ENCODE measurements at regions not wholly inside any gene's neighbourhood (a gene's known extent, or its start where the extent isn't known, plus 50 kb on each side); places are given as distances from the start of the nearest gene placed in this dataset.

- H2AFZ ChIP-seq (ENCODE audit: low read depth, low read length), result no peak overlapping the region
- H3K9me1 ChIP-seq (replicated peaks; ENCODE audit: control insufficient read depth, extremely low read depth, insufficient read depth, low read length), result no peaks in the 10 kb centered on the region
- no peaks in the 10 kb centered on the region for H3K9me3 ChIP-seq (replicated peaks; ENCODE audit: control insufficient read depth, insufficient read depth, low read length)
- TF ChIP-seq EZH2 (IDR thresholded peaks at IDR 0.05; ENCODE audit: borderline replicate concordance, low read depth, low read length, severe bottlenecking) (no peak), JUN (IDR thresholded peaks at IDR 0.05; ENCODE audit: borderline replicate concordance, insufficient read depth, insufficient read length, low read depth) (no peak), GATA2 (IDR thresholded peaks at IDR 0.05; ENCODE audit: insufficient read depth, insufficient read length, low read depth, low read length) (no peak), POLR2A (IDR thresholded peaks at IDR 0.05; ENCODE audit: low read depth, low read length) (no peak), FOS (IDR thresholded peaks at IDR 0.05; ENCODE audit: borderline replicate concordance, insufficient read depth, low read length) (no peak), MYC (IDR thresholded peaks at IDR 0.05; ENCODE audit: low read depth, low read length) (no peak), POLR2AphosphoS5 (IDR thresholded peaks at IDR 0.05; ENCODE audit: insufficient read depth, low read depth, low read length) (no peak)
- TF ChIP-seq, protein P1, sequence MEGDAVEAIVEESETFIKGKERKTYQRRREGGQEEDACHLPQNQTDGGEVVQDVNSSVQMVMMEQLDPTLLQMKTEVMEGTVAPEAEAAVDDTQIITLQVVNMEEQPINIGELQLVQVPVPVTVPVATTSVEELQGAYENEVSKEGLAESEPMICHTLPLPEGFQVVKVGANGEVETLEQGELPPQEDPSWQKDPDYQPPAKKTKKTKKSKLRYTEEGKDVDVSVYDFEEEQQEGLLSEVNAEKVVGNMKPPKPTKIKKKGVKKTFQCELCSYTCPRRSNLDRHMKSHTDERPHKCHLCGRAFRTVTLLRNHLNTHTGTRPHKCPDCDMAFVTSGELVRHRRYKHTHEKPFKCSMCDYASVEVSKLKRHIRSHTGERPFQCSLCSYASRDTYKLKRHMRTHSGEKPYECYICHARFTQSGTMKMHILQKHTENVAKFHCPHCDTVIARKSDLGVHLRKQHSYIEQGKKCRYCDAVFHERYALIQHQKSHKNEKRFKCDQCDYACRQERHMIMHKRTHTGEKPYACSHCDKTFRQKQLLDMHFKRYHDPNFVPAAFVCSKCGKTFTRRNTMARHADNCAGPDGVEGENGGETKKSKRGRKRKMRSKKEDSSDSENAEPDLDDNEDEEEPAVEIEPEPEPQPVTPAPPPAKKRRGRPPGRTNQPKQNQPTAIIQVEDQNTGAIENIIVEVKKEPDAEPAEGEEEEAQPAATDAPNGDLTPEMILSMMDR (IDR thresholded peaks at IDR 0.05; ENCODE audit: extremely low read depth in 1 of 2, insufficient read depth in 1 of 2, low read depth in 1 of 2, low read length in 2 of 2), result no peak
- TF ChIP-seq, protein P2, sequence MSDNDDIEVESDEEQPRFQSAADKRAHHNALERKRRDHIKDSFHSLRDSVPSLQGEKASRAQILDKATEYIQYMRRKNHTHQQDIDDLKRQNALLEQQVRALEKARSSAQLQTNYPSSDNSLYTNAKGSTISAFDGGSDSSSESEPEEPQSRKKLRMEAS (IDR thresholded peaks at IDR 0.05; ENCODE audit: insufficient read depth, insufficient read length), result no peak
- intact Hi-C loops (cut with micrococcal nuclease), result no loop called here
- H3K79me2 ChIP-seq (ENCODE audit: control insufficient read depth, insufficient read depth, low read length), result no peaks in the 10 kb centered on the region
- no peak for FAIRE-seq
- CTCF ChIA-PET, result no interaction called here
- H3K27ac ChIP-seq (ENCODE audit: insufficient read depth, low read depth, low read length), result no peak overlapping the region
- POLR2A ChIA-PET, result no interaction called here
- no peaks in the 10 kb centered on the region for H3K4me1 ChIP-seq (ENCODE audit: control insufficient read depth, extremely low read depth, insufficient read depth, low read length)
- H3K4me2 ChIP-seq (ENCODE audit: insufficient read depth, low read length), result no peak overlapping the region
- no peaks in the 10 kb centered on the region for H4K20me1 ChIP-seq (replicated peaks; ENCODE audit: control insufficient read depth, extremely low read depth, insufficient read depth, low read length)
- DNase-seq (ENCODE audit: low read depth, low spot score), result no peak
- H3K36me3 ChIP-seq (ENCODE audit: control insufficient read depth in 2 of 2, extremely low read depth in 1 of 2, insufficient read depth in 2 of 2, low read length in 2 of 2), result no peaks in the 10 kb centered on the region
- BruUV-seq (replicated peaks), result no TSS peak
- no peak overlapping the region for H3K4me3 ChIP-seq (replicated peaks in 1 of 3; ENCODE audit: insufficient read depth in 1 of 3, low read depth in 1 of 3, low read length in 3 of 3)
- no peaks in the 10 kb centered on the region for H3K27me3 ChIP-seq (ENCODE audit: control insufficient read depth in 2 of 2, insufficient read depth in 2 of 2, low read length in 2 of 2)
- dilution Hi-C loops (cut with MboI; ENCODE audit: extremely low pct_ligation_motif_present, low sequenced_read_pairs), result no loop called here
- no peak overlapping the region for H3K9ac ChIP-seq (replicated peaks; ENCODE audit: extremely low read depth, insufficient read depth, low read length)
Measured at GRCh38 chr10:84012831-84013458, 126.4 kb upstream of the GHITM start.

Measured in endothelial cell of umbilical vein (primary cell).